Activated CD8-positive, alpha-beta T cell treated with anti-CD3 and anti-CD28 coated beads, Interleukin-2, amount 10 ng/mL, durations not matched to agents 7 days and 5 days (primary cell): ENCODE measurements at regions not wholly inside any gene's neighbourhood (a gene's known extent, or its start where the extent isn't known, plus 50 kb on each side); places are given as distances from the start of the nearest gene placed in this dataset.

ENCODE experiments used
- ATAC-seq: fragments of 150-1000 bp; cut with Tn5 transposase; one replicate; pipeline ENCODE4 v1.10.0; 2021; ENCODE audit warnings: moderate library complexity
- CTCF ChIA-PET: fragments of 350-600 bp; sonication (Branson Sonifier 250); formaldehyde crosslinking; loops from one replicate; lab custom pipeline; 2021; ENCODE audit warnings: antibody characterized with exemption; lab: Charles Lee
- POLR2A ChIA-PET: fragments of 350-600 bp; sonication (Branson Sonifier 250); formaldehyde crosslinking; loops from one replicate; lab custom pipeline; 2021; ENCODE audit warnings: antibody characterized with exemption; lab: Charles Lee
- DNase-seq: peaks from one replicate; pipeline ENCODE4 v3.0.0-alpha.2; 2020
- H3K27ac Mint-ChIP-seq: one replicate; pipeline ENCODE4 v1.8.0; 2021; ENCODE audit warnings: mild to moderate bottlenecking, mixed read lengths
- H3K27me3 Mint-ChIP-seq: one replicate; pipeline ENCODE4 v1.8.0; 2021; ENCODE audit warnings: low read depth, mixed read lengths
- H3K36me3 Mint-ChIP-seq: one replicate; pipeline ENCODE4 v1.8.0; 2021; ENCODE audit warnings: low read depth, mixed read lengths
- H3K4me1 Mint-ChIP-seq: one replicate; pipeline ENCODE4 v1.8.0; 2021; ENCODE audit warnings: low read depth, mixed read lengths
- H3K4me3 Mint-ChIP-seq: one replicate; pipeline ENCODE4 v1.8.0; 2021; ENCODE audit warnings: mild to moderate bottlenecking, mixed read lengths
- H3K9me3 Mint-ChIP-seq: one replicate; pipeline ENCODE4 v1.8.0; 2022; ENCODE audit warnings: mixed read lengths; ENCODE audit not compliant: insufficient read depth

- ATAC-seq: no peak
- Mint-ChIP-seq H3K9me3 (no peaks in the 10 kb centered on the region), H3K4me3 (no peak overlapping the region), H3K36me3 (no peaks in the 10 kb centered on the region), H3K27me3 (no peaks in the 10 kb centered on the region), H3K27ac (no peak overlapping the region), H3K4me1 (no peaks in the 10 kb centered on the region)
- ChIA-PET CTCF (no interaction called here), POLR2A (no interaction called here)
- no peak for DNase-seq
Measured at GRCh38 chr7:47153058-47153457, 428.9 kb downstream of the TNS3 start.

- ATAC-seq (no peak), DNase-seq (no peak)
- H3K4me3 Mint-ChIP-seq: no peak overlapping the region
- CTCF ChIA-PET: no interaction called here
- H3K9me3 Mint-ChIP-seq: no peaks in the 10 kb centered on the region
- H3K27ac Mint-ChIP-seq: no peak overlapping the region
- H3K36me3 Mint-ChIP-seq: no peaks in the 10 kb centered on the region
- H3K4me1 Mint-ChIP-seq: no peaks in the 10 kb centered on the region
- POLR2A ChIA-PET: no interaction called here
- no peaks in the 10 kb centered on the region for H3K27me3 Mint-ChIP-seq
Measured at GRCh38 chr7:47152307-47152706, 429.6 kb downstream of the TNS3 start.

GRCh38 chr7:47150497-47151260, 431.2 kb downstream of the TNS3 start:
- H3K36me3 Mint-ChIP-seq: no peaks in the 10 kb centered on the region
- no peak for DNase-seq
- H3K9me3 Mint-ChIP-seq: no peaks in the 10 kb centered on the region
- H3K27me3 Mint-ChIP-seq: no peaks in the 10 kb centered on the region
- ChIA-PET CTCF (no interaction called here), POLR2A (no interaction called here)
- no peaks in the 10 kb centered on the region for H3K4me1 Mint-ChIP-seq
- H3K27ac Mint-ChIP-seq: no peak overlapping the region
- no peak overlapping the region for H3K4me3 Mint-ChIP-seq
- no peak for ATAC-seq

- Mint-ChIP-seq H3K4me1 (no peaks in the 10 kb centered on the region), H3K36me3 (no peaks in the 10 kb centered on the region), H3K4me3 (no peak overlapping the region), H3K9me3 (no peaks in the 10 kb centered on the region), H3K27ac (no peak overlapping the region), H3K27me3 (no peaks in the 10 kb centered on the region)
- DNase-seq: no peak
- ChIA-PET CTCF (no interaction called here), POLR2A (no interaction called here)
- no peak for ATAC-seq
Measured at GRCh38 chr7:47149971-47150370, 431.9 kb downstream of the TNS3 start.

GRCh38 chr7:47149208-47149839, 432.6 kb downstream of the TNS3 start:
- ChIA-PET CTCF (no interaction called here), POLR2A (no interaction called here)
- DNase-seq: no peak
- Mint-ChIP-seq H3K27ac (no peak overlapping the region), H3K4me3 (no peak overlapping the region), H3K9me3 (no peaks in the 10 kb centered on the region), H3K36me3 (no peaks in the 10 kb centered on the region), H3K4me1 (no peaks in the 10 kb centered on the region), H3K27me3 (no peaks in the 10 kb centered on the region)
- ATAC-seq: no peak

GRCh38 chr7:47148536-47149207, 433.2 kb downstream of the TNS3 start:
- no peaks in the 10 kb centered on the region for H3K27me3 Mint-ChIP-seq
- H3K36me3 Mint-ChIP-seq: no peaks in the 10 kb centered on the region
- H3K9me3 Mint-ChIP-seq: no peaks in the 10 kb centered on the region
- H3K4me3 Mint-ChIP-seq: no peak overlapping the region
- POLR2A ChIA-PET: no interaction called here
- ATAC-seq (no peak), DNase-seq (no peak)
- no peak overlapping the region for H3K27ac Mint-ChIP-seq
- H3K4me1 Mint-ChIP-seq: no peaks in the 10 kb centered on the region
- CTCF ChIA-PET: no interaction called here

GRCh38 chr7:47147213-47147631, 434.7 kb downstream of the TNS3 start:
- Mint-ChIP-seq H3K4me3 (no peak overlapping the region), H3K4me1 (no peaks in the 10 kb centered on the region), H3K27ac (no peak overlapping the region), H3K9me3 (no peaks in the 10 kb centered on the region), H3K36me3 (no peaks in the 10 kb centered on the region), H3K27me3 (no peaks in the 10 kb centered on the region)
- ChIA-PET CTCF (no interaction called here), POLR2A (no interaction called here)
- DNase-seq (no peak), ATAC-seq (no peak)

GRCh38 chr7:47145982-47146381, 435.9 kb downstream of the TNS3 start:
- H3K27me3 Mint-ChIP-seq: no peaks in the 10 kb centered on the region
- no peak overlapping the region for H3K27ac Mint-ChIP-seq
- POLR2A ChIA-PET: no interaction called here
- no peak for ATAC-seq
- H3K9me3 Mint-ChIP-seq: no peaks in the 10 kb centered on the region
- H3K36me3 Mint-ChIP-seq: no peaks in the 10 kb centered on the region
- H3K4me3 Mint-ChIP-seq: no peak overlapping the region
- DNase-seq: no peak
- CTCF ChIA-PET: no interaction called here
- no peaks in the 10 kb centered on the region for H3K4me1 Mint-ChIP-seq

- DNase-seq (no peak), ATAC-seq (no peak)
- no peaks in the 10 kb centered on the region for H3K9me3 Mint-ChIP-seq
- no peaks in the 10 kb centered on the region for H3K4me1 Mint-ChIP-seq
- CTCF ChIA-PET: no interaction called here
- no peaks in the 10 kb centered on the region for H3K36me3 Mint-ChIP-seq
- H3K4me3 Mint-ChIP-seq: no peak overlapping the region
- H3K27ac Mint-ChIP-seq: no peak overlapping the region
- no peaks in the 10 kb centered on the region for H3K27me3 Mint-ChIP-seq
- POLR2A ChIA-PET: no interaction called here
Measured at GRCh38 chr7:47145186-47145725, 436.7 kb downstream of the TNS3 start.

GRCh38 chr7:47143339-47143738, 438.6 kb downstream of the TNS3 start:
- H3K9me3 Mint-ChIP-seq: no peaks in the 10 kb centered on the region
- H3K27me3 Mint-ChIP-seq: peaks cover 2% of the 10 kb centered on the region
- DNase-seq (no peak), ATAC-seq (no peak)
- H3K4me1 Mint-ChIP-seq: no peaks in the 10 kb centered on the region
- no peaks in the 10 kb centered on the region for H3K36me3 Mint-ChIP-seq
- ChIA-PET CTCF (no interaction called here), POLR2A (no interaction called here)
- no peak overlapping the region for H3K27ac Mint-ChIP-seq
- no peak overlapping the region for H3K4me3 Mint-ChIP-seq

GRCh38 chr7:47142867-47143175, 439.1 kb downstream of the TNS3 start:
- Mint-ChIP-seq H3K27me3 (peaks cover 2% of the 10 kb centered on the region), H3K4me1 (no peaks in the 10 kb centered on the region), H3K36me3 (no peaks in the 10 kb centered on the region), H3K4me3 (no peak overlapping the region), H3K27ac (no peak overlapping the region), H3K9me3 (no peaks in the 10 kb centered on the region)
- DNase-seq: no peak
- ChIA-PET CTCF (no interaction called here), POLR2A (no interaction called here)
- ATAC-seq: no peak

GRCh38 chr7:47142169-47142866, 439.6 kb downstream of the TNS3 start:
- CTCF ChIA-PET: no interaction called here
- Mint-ChIP-seq H3K36me3 (no peaks in the 10 kb centered on the region), H3K27me3 (peaks cover 2% of the 10 kb centered on the region), H3K4me3 (no peak overlapping the region), H3K27ac (no peak overlapping the region), H3K4me1 (no peaks in the 10 kb centered on the region), H3K9me3 (no peaks in the 10 kb centered on the region)
- POLR2A ChIA-PET: no interaction called here
- DNase-seq (no peak), ATAC-seq (no peak)
